DLD1 (cell line): ENCODE measurements at regions not wholly inside any gene's neighbourhood (a gene's known extent, or its start where the extent isn't known, plus 50 kb on each side); places are given as distances from the start of the nearest gene placed in this dataset.
"Not testable (repeated sequence)": the region's sequence is repeated elsewhere in the genome, so short reads cannot be mapped to it uniquely, and the experiment has no call there.

ENCODE experiments used
- in situ Hi-C: cut with HindIII; loops from 2 replicates; pipeline ENCODE4 v1.10.0; 2017; ENCODE audit warnings: low sequenced_read_pairs

- in situ Hi-C loops = no loop called here
These were observed 124.5 kb upstream of the CCDC150 start for GRCh38 chr2:196515051-196515450.

GRCh38 chr2:196515608-196516007 lies 123.9 kb upstream of the CCDC150 start:
- in situ Hi-C loops = no loop called here

GRCh38 chr2:196516564-196516963 lies 123.0 kb upstream of the CCDC150 start:
- in situ Hi-C loops = no loop called here

- in situ Hi-C loops = no loop called here
These were observed 118.9 kb upstream of the CCDC150 start for GRCh38 chr2:196520605-196521004.

GRCh38 chr2:196526981-196527725 lies 112.4 kb upstream of the CCDC150 start:
- in situ Hi-C loops = not testable (repeated sequence)

GRCh38 chr2:196528486-196529223 lies 110.9 kb upstream of the CCDC150 start:
- in situ Hi-C loops = no loop called here

GRCh38 chr2:196530910-196531309 lies 108.6 kb upstream of the CCDC150 start:
- in situ Hi-C loops = no loop called here

- in situ Hi-C loops = no loop called here
These were observed 105.6 kb upstream of the CCDC150 start for GRCh38 chr2:196533772-196534397.

GRCh38 chr2:196534495-196534894 lies 105.0 kb upstream of the CCDC150 start:
- in situ Hi-C loops = no loop called here

- in situ Hi-C loops = no loop called here
These were observed 104.5 kb upstream of the CCDC150 start for GRCh38 chr2:196535061-196535460.

- in situ Hi-C loops = no loop called here
These were observed 103.8 kb upstream of the CCDC150 start for GRCh38 chr2:196535742-196536141.

GRCh38 chr2:196537311-196537710 lies 102.2 kb upstream of the CCDC150 start:
- in situ Hi-C loops = no loop called here

- in situ Hi-C loops = no loop called here
These were observed 101.3 kb upstream of the CCDC150 start for GRCh38 chr2:196538189-196538588.

- in situ Hi-C loops = no loop called here
These were observed 100.9 kb upstream of the CCDC150 start for GRCh38 chr2:196538646-196539045.

- in situ Hi-C loops = no loop called here
These were observed 94.5 kb upstream of the CCDC150 start for GRCh38 chr2:196544906-196545433.

GRCh38 chr2:196546151-196546919 lies 93.2 kb upstream of the CCDC150 start:
- in situ Hi-C loops = no loop called here

- in situ Hi-C loops = no loop called here
These were observed 90.5 kb upstream of the CCDC150 start for GRCh38 chr2:196549052-196549451.

GRCh38 chr2:196551014-196551413 lies 88.5 kb upstream of the CCDC150 start:
- in situ Hi-C loops = no loop called here

- in situ Hi-C loops = no loop called here
These were observed 84.4 kb upstream of the CCDC150 start for GRCh38 chr2:196555161-196555560.

- in situ Hi-C loops = no loop called here
These were observed 83.8 kb upstream of the CCDC150 start for GRCh38 chr2:196555726-196556125.

- in situ Hi-C loops = no loop called here
These were observed 81.0 kb upstream of the CCDC150 start for GRCh38 chr2:196558497-196558896.
